GM19043 (cell line): ENCODE measurements at regions not wholly inside any gene's neighbourhood (a gene's known extent, or its start where the extent isn't known, plus 50 kb on each side); places are given as distances from the start of the nearest gene placed in this dataset.
"Not testable (repeated sequence)": the region's sequence is repeated elsewhere in the genome, so short reads cannot be mapped to it uniquely, and the experiment has no call there.

ENCODE experiments used
- ATAC-seq: cut with Tn5 transposase; IDR thresholded peaks from one replicate; pipeline ENCODE4 v1.9.1; 2021; ENCODE audit warnings: low read depth; ENCODE audit not compliant: unreplicated experiment

GRCh38 chr21:20169812-20170576 is 828.2 kb upstream of the NCAM2 start:
- no peak for ATAC-seq

DNA sequence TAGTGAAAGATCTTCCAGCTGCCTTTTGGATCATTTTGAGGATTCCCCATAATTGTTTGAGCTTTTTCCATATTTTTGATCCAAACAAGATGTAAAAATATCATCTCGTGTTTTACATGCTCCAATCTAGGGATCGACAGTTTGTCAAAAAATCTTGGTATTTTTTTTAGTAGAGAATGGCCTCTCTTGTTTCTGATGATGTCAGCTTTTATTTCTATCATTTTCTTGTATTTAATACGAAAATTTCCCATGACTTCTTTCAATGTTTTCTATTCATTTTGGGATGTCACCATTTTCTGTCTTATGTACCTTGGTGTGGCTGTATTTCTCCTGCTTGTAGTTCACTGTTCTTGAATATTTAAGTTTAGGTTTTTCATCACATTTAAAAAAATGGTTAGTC is 812.0 kb upstream of the NCAM2 start:
- no peak for ATAC-seq

- no peak for ATAC-seq
Measured at GRCh38 chr21:20187028-20187427, 811.2 kb upstream of the NCAM2 start.

- ATAC-seq = not testable (repeated sequence)
Measured at GRCh38 chr21:20201323-20201722, 796.9 kb upstream of the NCAM2 start.

DNA sequence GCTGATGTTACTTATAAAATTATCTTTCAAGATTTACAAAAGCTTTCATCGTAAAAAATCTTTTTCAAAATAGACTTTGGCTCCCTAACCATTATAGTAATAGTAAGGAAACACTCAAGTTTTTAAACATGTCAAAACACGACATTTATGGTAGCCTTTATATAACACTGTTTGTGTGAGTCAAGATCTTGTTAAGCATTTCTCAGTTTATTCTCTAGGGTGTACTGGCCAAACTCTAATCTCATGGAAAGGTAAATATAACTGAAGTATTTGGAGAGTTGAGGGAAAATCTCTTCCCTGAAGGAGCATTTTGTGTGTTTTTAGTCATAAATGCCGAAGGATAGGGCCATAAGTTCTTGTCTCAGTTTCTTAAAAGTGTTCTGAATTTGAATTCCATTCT is 790.9 kb upstream of the NCAM2 start:
- ATAC-seq = no peak

DNA sequence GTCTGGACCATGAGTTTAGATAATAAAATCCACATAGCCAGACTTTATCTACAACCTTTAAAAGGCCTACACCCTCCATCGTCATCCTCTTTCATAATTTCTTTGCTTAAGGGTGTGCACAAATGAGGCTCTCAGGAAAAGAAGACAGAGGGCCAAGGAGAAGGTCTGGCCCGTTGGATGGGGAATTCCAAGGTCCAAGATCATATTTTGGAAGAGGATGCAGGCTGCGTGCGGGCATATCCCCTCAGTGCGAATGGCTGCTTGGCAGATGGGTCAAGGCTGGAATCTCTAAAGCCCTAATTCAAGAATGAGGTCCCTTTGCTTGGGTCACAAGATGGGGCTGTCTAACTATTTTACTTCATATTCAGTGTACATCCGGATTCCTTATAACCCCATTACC is 782.2 kb upstream of the NCAM2 start:
- no peak for ATAC-seq

DNA sequence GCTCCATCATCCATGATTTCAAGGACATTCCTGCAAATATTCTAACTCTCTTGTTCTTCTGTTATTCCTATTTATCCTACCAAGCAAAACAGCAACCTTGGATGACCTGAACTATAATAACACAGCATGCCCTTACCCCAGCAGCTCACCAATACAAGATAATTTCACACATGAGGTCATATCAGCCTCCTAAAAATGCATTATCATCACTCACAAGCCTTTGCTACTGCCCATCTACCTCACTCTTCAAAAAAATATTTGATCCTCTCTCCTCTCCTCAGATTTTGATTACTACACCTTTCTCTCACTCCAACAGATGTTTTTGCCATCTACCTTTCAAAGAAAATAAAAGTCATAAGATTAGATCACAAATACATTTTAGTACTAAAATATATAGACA is 777.6 kb upstream of the NCAM2 start:
- no peak for ATAC-seq

DNA sequence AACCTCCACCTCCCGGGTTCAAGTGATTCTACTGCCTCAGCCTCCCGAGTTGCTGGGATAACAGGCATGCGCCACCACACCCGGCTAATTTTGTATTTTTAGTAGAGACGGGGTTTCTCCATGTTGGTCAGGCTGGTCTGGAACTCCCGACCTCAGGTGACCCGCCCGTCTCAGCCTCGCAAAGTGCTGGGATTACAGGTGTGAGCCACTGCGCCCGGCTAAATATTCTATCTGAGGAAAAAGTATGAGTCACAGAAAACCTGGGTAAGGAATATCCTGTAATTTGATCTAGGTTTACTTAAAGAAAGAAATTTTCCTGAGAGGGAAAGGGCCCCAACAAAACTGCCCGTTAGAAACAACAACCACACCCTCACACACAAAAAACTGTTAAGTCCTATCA is 776.2 kb upstream of the NCAM2 start:
- ATAC-seq = not testable (repeated sequence)

- not testable (repeated sequence) for ATAC-seq
Measured at GRCh38 chr21:20236649-20237048, 761.6 kb upstream of the NCAM2 start.

DNA sequence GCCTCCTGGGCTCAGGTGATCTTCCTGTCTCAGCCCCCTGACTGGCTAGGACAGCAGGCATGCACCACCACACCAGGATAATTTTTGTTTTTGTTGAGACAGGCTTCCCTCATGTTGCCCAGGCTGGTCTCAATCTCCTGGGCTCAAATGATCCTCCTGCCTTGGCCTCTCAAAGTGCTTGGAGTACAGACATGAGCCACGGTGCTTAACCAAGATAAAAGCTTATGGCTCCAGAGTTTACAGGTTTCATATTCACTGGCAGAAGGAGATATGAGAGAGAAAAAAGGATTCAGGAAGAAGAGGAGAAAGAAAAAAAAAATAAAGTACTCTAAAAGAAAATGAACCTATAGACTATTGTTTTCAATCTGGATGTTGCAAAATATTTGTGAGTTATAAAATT is 748.8 kb upstream of the NCAM2 start:
- ATAC-seq = no peak

DNA sequence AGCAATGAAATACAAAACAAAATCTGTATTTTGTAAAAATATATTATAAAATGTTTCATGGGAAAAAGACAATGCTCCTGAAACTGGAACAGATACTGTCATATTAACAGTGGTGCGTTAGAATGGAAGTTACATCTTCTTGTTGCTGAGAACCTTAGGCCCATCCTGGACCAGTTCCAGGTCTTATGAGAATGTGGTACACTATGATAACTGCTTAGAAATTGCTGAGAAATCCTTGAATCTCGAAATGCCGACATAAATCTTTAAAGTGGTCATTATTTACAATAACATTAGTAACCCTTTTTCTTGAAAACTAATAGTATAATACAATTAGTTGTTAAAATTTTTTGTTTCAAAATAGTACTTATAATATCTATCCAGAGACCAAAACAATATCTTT is 747.9 kb upstream of the NCAM2 start:
- no peak for ATAC-seq

DNA sequence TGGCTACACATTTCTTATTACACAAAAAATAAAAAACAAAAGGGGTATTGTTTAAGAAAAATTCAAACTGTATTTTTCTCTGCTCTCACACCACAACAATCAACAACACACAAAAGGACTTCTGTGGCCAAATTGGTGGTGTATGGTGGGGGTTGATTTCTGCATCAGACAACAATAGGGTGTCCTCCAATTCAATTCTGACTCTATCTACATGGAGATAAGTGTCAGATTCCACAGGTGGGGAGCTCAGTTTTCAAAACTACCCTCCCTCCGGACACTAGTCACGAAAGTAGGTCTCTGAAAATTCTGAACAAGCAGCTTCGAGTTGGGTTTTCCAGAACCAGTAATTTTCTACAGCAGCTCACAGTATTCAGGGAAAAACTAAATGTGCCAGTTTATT is 744.9 kb upstream of the NCAM2 start:
- ATAC-seq = no peak

GRCh38 chr21:20254964-20255363 is 743.2 kb upstream of the NCAM2 start:
- ATAC-seq = no peak

- no peak for ATAC-seq
Measured at GRCh38 chr21:20257052-20257740, 741.0 kb upstream of the NCAM2 start.

- ATAC-seq = no peak
Measured at GRCh38 chr21:20258542-20258941, 739.7 kb upstream of the NCAM2 start.

DNA sequence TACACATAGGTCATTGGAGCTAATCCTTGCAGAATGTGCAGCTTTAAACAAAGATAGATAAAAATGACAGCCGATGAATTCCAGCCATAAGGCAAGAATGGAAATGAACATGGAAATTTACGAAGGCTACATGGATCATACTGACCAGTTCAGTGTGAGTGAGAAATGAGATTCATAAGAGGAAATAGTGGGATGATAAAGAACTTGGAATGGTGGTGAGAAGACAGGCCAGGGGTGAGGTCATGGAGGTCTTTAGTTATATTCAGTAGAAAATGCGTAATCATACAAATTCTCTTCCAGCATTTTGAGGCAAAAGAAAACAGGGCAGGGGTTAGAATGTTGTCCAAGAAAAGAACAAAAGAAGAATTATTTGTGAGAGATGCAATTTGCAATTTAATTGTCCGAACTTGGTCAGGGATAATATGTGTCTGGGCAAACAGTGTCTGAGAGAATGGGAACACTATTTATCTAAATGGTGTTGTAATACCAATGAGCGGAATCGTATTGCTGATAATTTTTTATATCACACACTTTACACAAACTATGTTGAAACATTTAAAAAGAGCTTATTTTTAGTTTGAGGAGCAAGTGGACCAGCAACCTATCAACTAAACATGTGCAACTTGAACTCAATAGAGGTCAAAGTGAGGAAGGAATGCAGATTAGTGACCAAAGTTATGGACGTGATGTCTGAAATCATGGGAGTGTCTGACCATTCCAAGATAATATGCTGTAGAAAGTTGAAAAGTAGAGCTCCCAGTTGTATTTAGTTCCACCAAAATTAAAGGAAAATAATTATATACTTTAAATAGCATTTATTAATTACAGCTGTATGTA is 739.0 kb upstream of the NCAM2 start:
- no peak for ATAC-seq

GRCh38 chr21:20260124-20260523 is 738.1 kb upstream of the NCAM2 start:
- no peak for ATAC-seq

- no peak for ATAC-seq
Measured at GRCh38 chr21:20261364-20261763, 736.8 kb upstream of the NCAM2 start.

GRCh38 chr21:20265707-20266440 is 732.3 kb upstream of the NCAM2 start:
- no peak for ATAC-seq

DNA sequence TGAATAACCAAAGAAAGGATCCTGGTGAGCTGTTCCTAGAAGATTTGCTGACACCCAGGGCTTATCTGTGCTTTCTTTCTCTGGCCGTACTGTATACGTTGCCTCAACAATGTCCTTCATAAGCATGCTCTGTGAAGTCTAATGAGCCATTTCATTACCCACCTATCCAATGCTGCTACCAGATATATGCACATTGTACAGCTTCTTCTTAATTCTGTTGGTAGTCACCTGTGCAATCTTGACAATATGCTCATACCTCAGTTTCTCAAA is 731.8 kb upstream of the NCAM2 start:
- ATAC-seq = no peak
